Hepatocyte (in vitro differentiated cells): ENCODE measurements at regions not wholly inside any gene's neighbourhood (a gene's known extent, or its start where the extent isn't known, plus 50 kb on each side); places are given as distances from the start of the nearest gene placed in this dataset.

Source experiments
- EZH2 ChIP-seq: fragments of 200-600 bp; sonication (generic); IDR thresholded peaks from 2 replicates; pipeline ENCODE4 v1.6.1; 2016; ENCODE audit warnings: antibody characterized with exemption, mild to moderate bottlenecking, borderline replicate concordance
- TF ChIP-seq, protein P1 (sequence below): fragments of 200-600 bp; sonication (generic); IDR thresholded peaks from 2 replicates; pipeline ENCODE4 v1.5.1; 2016; ENCODE audit warnings: antibody characterized with exemption, mild to moderate bottlenecking; ENCODE audit not compliant: poor library complexity

DNA sequence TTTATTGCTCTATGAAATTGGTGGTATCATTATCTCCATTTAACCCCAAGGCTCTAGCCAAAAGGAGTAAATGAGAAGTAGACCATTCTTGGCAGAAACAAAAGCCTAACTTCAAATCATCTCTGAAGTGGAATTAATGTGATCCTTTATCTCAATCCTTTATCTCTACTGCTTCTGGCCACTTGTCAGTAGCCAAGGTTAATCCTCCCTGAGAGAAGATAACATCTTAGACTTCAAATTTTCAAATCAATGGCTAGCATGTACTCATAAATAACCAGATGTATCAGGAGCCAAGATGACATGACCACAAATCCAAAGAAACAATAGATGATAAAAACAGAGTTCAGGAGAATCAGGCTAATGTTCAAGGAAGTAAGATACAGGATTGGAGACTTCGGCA lies 123.1 kb upstream of the RASSF8 start:
- TF ChIP-seq, protein P1, sequence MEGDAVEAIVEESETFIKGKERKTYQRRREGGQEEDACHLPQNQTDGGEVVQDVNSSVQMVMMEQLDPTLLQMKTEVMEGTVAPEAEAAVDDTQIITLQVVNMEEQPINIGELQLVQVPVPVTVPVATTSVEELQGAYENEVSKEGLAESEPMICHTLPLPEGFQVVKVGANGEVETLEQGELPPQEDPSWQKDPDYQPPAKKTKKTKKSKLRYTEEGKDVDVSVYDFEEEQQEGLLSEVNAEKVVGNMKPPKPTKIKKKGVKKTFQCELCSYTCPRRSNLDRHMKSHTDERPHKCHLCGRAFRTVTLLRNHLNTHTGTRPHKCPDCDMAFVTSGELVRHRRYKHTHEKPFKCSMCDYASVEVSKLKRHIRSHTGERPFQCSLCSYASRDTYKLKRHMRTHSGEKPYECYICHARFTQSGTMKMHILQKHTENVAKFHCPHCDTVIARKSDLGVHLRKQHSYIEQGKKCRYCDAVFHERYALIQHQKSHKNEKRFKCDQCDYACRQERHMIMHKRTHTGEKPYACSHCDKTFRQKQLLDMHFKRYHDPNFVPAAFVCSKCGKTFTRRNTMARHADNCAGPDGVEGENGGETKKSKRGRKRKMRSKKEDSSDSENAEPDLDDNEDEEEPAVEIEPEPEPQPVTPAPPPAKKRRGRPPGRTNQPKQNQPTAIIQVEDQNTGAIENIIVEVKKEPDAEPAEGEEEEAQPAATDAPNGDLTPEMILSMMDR = no peak
- no peak for TF ChIP-seq EZH2
